Smooth muscle cell (in vitro differentiated cells): ENCODE measurements at regions not wholly inside any gene's neighbourhood (a gene's known extent, or its start where the extent isn't known, plus 50 kb on each side); places are given as distances from the start of the nearest gene placed in this dataset.
A peak's percentile ranks its signal among the peaks of the same experiment; 100 is the strongest.

Experiments used
- DNase-seq: peaks from one replicate; lab custom pipeline; 2025; ENCODE audit not compliant: unreplicated experiment; lab: John Stamatoyannopoulos, UW
- H2AFZ ChIP-seq: fragments of 200-600 bp; sonication (generic); 2 replicates; pipeline ENCODE4 v1.6.0; 2016; ENCODE audit warnings: antibody characterized with exemption, low read depth, mild to moderate bottlenecking
- H3F3A ChIP-seq: fragments of 200-600 bp; sonication (generic); 2 replicates; pipeline ENCODE4 v1.6.0; 2017; ENCODE audit warnings: antibody characterized with exemption, low read depth
- H3K27ac ChIP-seq: fragments of 200-600 bp; sonication (generic); 2 replicates; pipeline ENCODE4 v1.5.1; 2016; ENCODE audit warnings: low read depth, mild to moderate bottlenecking
- H3K27me3 ChIP-seq: fragments of 200-600 bp; sonication (generic); 2 replicates; pipeline ENCODE4 v1.6.1; 2016; ENCODE audit warnings: low read depth, mild to moderate bottlenecking
- H3K36me3 ChIP-seq: fragments of 200-600 bp; sonication (generic); 2 replicates; pipeline ENCODE4 v1.5.1; 2016; ENCODE audit warnings: low read depth
- H3K4me1 ChIP-seq: fragments of 200-600 bp; sonication (generic); 2 replicates; pipeline ENCODE4 v1.5.1; 2016; ENCODE audit warnings: low read depth
- H3K4me2 ChIP-seq: fragments of 200-600 bp; sonication (generic); 2 replicates; pipeline ENCODE4 v1.6.0; 2016; ENCODE audit warnings: mild to moderate bottlenecking
- H3K4me3 ChIP-seq: fragments of 200-600 bp; sonication (generic); 2 replicates; pipeline ENCODE4 v1.5.1; 2016; ENCODE audit warnings: mild to moderate bottlenecking
- H3K79me2 ChIP-seq: fragments of 200-600 bp; sonication (generic); 2 replicates; pipeline ENCODE4 v1.6.0; 2016; ENCODE audit warnings: low read depth, mild to moderate bottlenecking
- H3K9ac ChIP-seq: fragments of 200-600 bp; sonication (generic); 2 replicates; pipeline ENCODE4 v1.6.0; 2016; ENCODE audit warnings: low read depth
- H3K9me3 ChIP-seq: fragments of 200-600 bp; sonication (generic); replicated peaks from 2 replicates; pipeline ENCODE4 v1.5.1; 2016; ENCODE audit warnings: low read depth
- H4K20me1 ChIP-seq: fragments of 200-600 bp; sonication (generic); 2 replicates; pipeline ENCODE4 v1.6.0; 2016; ENCODE audit warnings: low read depth
- WGBS: methylation state at CpG from one replicate; pipeline ENCODE4 v1.1.7; 2016; ENCODE audit warnings: low lambda C conversion rate; 5-methylcytosine and 5-hydroxymethylcytosine counted together
- TF ChIP-seq, protein P1 (sequence below): fragments of 200-600 bp; sonication (generic); IDR thresholded peaks from 2 replicates; pipeline ENCODE4 v1.5.1; 2017; ENCODE audit warnings: borderline replicate concordance, mild to moderate bottlenecking, antibody characterized with exemption; ENCODE audit not compliant: insufficient read depth, poor library complexity, severe bottlenecking

DNA sequence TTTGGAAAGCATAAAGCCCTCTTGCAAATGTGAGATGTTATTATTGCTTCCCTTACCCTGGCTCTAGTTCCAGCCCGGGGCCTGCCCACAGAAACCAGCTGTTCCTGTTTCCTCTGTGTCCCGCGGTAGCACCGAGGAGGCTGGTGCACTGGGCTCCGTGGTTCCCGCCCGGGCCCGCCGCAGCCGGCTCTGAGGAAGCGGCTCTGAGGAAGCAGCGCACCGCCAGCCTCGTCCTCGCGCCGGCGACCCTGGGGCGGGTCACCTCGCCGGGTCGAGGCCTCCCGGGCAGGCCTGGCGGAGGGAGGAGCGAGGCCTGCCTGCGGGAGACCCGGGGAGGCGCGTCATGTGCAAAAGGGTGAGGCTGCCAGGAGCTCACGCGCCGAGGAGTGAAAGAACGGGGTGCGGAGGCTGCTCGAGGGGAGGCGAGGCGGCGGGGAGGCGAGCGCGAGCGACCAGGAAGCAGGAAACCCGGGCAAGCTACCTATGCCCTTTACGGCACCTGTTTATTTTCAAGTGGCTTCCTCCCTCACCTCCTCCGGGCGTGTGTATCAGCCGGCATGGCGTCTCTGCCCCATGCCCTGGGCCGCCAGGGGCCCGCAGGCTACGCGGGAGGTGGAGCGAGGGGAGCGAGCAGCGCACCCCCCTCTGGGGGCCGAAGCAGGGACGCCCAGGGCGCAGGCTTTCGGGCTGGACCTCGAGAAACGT lies 61.3 kb upstream of the MEGF10 start:
- no peaks in the 10 kb centered on the region for H3K36me3 ChIP-seq
- no peaks in the 10 kb centered on the region for H3K79me2 ChIP-seq
- H3K27me3 ChIP-seq, result no peaks in the 10 kb centered on the region
- 7% methylated on average over 61 of the region's 61 CpGs for WGBS
- H3K4me3 ChIP-seq, result peak overlapping the region; percentile 59
- peak overlapping the region; percentile 42 for H3K9ac ChIP-seq
- TF ChIP-seq, protein P1, sequence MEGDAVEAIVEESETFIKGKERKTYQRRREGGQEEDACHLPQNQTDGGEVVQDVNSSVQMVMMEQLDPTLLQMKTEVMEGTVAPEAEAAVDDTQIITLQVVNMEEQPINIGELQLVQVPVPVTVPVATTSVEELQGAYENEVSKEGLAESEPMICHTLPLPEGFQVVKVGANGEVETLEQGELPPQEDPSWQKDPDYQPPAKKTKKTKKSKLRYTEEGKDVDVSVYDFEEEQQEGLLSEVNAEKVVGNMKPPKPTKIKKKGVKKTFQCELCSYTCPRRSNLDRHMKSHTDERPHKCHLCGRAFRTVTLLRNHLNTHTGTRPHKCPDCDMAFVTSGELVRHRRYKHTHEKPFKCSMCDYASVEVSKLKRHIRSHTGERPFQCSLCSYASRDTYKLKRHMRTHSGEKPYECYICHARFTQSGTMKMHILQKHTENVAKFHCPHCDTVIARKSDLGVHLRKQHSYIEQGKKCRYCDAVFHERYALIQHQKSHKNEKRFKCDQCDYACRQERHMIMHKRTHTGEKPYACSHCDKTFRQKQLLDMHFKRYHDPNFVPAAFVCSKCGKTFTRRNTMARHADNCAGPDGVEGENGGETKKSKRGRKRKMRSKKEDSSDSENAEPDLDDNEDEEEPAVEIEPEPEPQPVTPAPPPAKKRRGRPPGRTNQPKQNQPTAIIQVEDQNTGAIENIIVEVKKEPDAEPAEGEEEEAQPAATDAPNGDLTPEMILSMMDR, result no peak
- H3K4me1 ChIP-seq, result no peaks in the 10 kb centered on the region
- H2AFZ ChIP-seq, result peak overlapping the region; percentile 90
- H3F3A ChIP-seq, result no peaks in the 10 kb centered on the region
- peak overlapping the region; percentile 88 for H3K4me2 ChIP-seq
- peak; percentile 13 for DNase-seq
- H3K9me3 ChIP-seq, result no peaks in the 10 kb centered on the region
- no peaks in the 10 kb centered on the region for H4K20me1 ChIP-seq
- no peak overlapping the region for H3K27ac ChIP-seq

DNA sequence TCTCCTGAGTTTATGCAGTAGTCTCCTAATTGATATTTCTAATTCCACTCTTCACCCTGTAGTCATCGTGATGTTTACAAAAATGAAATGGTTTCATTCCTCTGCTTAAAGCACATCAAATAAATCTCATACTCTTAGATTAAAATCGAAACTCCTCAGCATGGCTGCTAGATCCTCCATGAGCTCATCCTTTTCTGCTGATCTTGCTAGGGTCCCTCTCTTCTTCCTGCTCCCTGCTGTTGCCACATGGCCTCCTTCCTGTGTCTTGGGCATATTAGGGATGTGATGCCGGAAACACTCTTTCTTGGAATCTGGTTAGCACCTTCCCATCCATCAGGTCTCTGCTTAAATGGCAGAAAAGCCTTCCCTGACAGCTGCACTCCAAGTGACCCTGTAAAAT lies 59.5 kb upstream of the MEGF10 start:
- Histone ChIP-seq H3K27me3 (no peaks in the 10 kb centered on the region), H3K9me3 (no peaks in the 10 kb centered on the region), H3K4me3 (no peak overlapping the region), H3K9ac (no peak overlapping the region), H4K20me1 (no peaks in the 10 kb centered on the region), H3K36me3 (no peaks in the 10 kb centered on the region), H3K4me2 (no peak overlapping the region), H3K79me2 (no peaks in the 10 kb centered on the region), H3K27ac (no peak overlapping the region), H3F3A (no peaks in the 10 kb centered on the region), H2AFZ (no peak overlapping the region), H3K4me1 (no peaks in the 10 kb centered on the region)
- 96% methylated on average over 3 of the region's 3 CpGs for WGBS
- TF ChIP-seq, protein P1, result no peak
- no peak for DNase-seq

DNA sequence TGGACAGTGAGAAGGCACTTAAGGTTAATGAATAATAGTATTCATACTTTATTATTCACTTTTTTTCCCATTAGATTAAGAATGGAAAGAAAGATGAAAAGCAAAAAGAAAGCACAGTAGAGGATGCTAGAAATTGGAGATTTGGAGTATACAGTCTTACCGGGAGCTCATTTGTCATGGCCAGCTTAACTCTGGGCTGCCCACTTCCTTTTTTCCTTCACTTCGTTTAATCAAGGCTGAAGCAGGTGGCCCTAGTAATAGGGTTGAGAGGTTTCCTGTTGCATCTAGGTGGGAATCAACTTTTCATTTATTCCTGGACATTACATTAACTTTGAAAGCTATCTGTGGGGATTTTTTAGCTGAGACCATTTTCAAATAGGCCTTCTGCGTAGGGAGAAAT lies 57.0 kb upstream of the MEGF10 start:
- 94% methylated on average over 3 of the region's 3 CpGs for WGBS
- Histone ChIP-seq H3F3A (no peaks in the 10 kb centered on the region), H4K20me1 (no peaks in the 10 kb centered on the region), H3K4me1 (no peaks in the 10 kb centered on the region), H2AFZ (no peak overlapping the region), H3K36me3 (no peaks in the 10 kb centered on the region), H3K4me2 (no peak overlapping the region), H3K27me3 (no peaks in the 10 kb centered on the region), H3K9ac (no peak overlapping the region), H3K9me3 (no peaks in the 10 kb centered on the region), H3K27ac (no peak overlapping the region), H3K4me3 (no peak overlapping the region), H3K79me2 (no peaks in the 10 kb centered on the region)
- TF ChIP-seq, protein P1, result no peak
- DNase-seq, result no peak

DNA sequence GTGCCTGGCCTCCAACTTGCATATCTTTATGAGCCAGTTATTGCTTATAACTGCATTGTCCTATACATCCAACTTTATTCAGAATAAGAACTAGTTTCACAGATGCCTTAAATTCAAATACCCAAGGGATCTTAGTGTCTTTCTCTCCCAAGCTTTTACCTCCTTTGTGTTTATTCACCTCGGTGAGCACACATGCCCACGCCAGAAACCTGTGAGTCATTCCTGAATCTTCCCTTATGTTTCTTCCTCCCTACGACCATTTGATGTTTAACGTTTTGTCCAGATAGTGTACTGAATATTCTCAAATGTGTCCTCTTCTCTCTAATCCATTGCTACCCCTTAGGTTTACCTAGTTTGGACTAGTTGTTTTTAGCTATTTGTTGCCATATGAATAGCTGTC lies 55.5 kb upstream of the MEGF10 start:
- Histone ChIP-seq H3K4me3 (no peak overlapping the region), H3K79me2 (no peaks in the 10 kb centered on the region), H3K27me3 (no peaks in the 10 kb centered on the region), H3K9ac (no peak overlapping the region), H2AFZ (no peak overlapping the region), H3K4me2 (no peak overlapping the region), H3K9me3 (no peaks in the 10 kb centered on the region), H3K36me3 (no peaks in the 10 kb centered on the region), H3F3A (no peaks in the 10 kb centered on the region), H3K27ac (no peak overlapping the region), H3K4me1 (no peaks in the 10 kb centered on the region), H4K20me1 (no peaks in the 10 kb centered on the region)
- TF ChIP-seq, protein P1, result no peak
- WGBS, result 75% methylated on average over 4 of the region's 4 CpGs
- DNase-seq, result no peak
